ENCODE measurements at regions not wholly inside any gene's neighbourhood (a gene's known extent, or its start where the extent isn't known, plus 50 kb on each side); places are given as distances from the start of the nearest gene placed in this dataset.
"Not testable (repeated sequence)": the region's sequence is repeated elsewhere in the genome, so short reads cannot be mapped to it uniquely, and the experiment has no call there.

DNA sequence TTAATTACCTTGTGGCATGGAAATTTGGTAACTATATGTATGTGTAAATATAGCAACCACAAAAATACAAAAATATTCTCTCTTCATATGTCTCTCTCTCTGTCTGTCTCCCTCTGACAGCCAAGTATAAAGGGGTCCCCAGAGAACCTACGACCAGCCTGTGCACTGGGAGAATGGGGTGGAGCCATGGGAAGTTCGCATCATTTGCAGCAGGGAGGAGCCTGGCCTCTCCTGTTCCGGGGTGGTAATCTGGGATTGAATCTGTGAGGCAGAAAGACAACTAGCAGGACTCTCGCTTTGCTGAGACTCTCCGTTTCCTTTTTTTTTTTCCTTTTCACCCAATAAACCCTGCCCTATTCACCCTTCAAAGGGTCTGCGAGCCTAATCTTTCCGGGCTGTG lies 1109.1 kb downstream of the HACE1 start:
- DNase-seq (ENCODE audit: low spot score): no peak

DNA sequence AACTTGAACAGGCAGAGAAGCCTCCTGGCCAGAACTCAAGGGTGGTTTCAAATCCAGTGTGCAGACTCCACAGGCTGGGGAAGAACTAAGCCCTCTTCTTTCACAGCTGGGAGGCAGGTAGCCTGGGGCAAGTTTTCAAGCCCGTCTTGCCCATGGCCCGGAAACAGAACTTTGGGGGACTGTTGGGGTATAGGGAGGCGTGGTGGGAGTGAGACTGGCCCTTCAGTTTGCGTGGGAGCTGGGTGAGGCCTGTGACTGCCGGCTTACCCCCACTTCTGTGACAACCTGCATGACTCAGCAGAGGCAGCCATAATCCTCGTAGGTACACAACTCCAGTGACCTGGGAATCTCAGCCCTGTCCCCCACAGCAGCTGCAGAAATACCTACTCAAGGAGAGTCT lies 1125.7 kb downstream of the HACE1 start:
- no peak for DNase-seq (ENCODE audit: low spot score)

DNA sequence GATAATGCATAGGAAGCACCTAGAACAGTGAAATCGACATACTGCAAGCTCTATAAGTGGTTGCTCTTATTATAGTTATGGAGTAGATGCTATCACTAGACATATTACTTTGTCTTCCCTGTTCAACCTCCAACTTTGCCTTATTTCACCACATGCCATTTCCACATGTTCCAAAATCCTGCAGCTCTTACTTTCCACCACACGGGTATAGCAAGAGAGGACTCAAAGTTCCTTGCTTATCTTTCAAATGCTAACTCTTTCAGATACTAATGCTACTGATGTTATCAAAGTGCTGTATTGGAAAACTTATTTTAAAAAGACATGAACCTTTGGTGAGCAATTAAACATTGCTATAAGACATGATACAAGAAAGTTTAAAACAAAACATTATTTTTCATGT lies 1130.1 kb downstream of the HACE1 start:
- DNase-seq (ENCODE audit: low spot score): no peak

DNA sequence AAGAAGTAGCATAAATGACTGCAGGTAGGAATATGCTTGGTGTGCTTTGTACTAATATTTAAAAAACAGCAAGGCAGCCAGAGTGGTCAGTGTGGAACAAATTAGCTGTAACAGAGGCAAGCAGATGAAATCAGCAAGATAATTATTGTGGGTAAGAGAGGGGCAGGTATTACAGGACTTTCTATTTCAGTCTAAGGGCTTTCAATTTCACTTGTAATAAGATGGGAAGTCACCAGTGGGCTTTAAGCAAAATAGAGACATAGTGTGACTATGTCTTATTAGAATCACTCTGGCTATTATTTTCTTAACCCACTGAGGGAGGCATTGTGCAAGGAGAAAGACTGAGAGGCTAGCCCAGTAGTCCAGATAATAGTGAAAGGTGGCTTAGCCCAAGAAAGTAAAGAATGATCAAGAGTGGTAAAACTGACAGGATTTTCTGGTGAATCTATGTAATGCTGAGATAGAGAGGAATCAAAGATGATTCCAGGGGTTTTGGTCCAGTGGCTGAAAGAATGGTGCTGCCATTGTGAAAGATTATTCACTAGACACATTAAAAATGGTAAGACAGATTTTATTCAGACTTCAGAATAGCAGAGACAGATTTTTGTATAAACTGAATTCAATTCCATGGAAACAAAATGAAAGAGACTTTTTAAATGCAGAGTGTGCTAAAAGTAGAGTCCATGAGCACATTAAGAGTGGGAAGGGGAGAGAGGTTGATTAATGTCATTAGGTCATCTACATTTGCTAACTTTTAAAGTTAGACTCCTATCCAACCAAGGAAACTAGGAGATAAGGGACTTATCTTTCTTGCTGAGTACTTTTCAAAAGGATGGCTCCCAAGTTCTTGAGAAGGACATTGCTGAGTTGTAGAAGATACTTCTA lies 1136.0 kb downstream of the HACE1 start:
- DNase-seq (ENCODE audit: low spot score): no peak

DNA sequence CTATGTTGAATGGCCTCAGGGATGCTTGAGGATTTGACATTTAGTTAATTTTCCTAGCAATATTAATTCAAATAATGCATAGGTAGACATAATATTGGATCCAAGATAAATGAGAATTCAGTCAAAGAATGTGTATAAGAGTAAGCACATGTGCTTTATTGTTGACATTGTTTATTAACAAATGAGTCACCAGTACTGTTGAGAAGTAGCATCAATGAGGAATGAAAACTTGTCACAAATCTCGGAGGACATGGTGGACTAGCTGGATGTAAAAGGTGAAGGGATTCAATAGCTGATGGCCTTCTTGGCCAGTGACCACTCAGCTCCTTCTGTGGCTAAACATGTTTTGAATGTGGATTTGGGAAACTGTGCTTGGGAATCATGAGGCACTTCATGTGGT lies 1137.0 kb downstream of the HACE1 start:
- DNase-seq (ENCODE audit: low spot score): no peak

DNA sequence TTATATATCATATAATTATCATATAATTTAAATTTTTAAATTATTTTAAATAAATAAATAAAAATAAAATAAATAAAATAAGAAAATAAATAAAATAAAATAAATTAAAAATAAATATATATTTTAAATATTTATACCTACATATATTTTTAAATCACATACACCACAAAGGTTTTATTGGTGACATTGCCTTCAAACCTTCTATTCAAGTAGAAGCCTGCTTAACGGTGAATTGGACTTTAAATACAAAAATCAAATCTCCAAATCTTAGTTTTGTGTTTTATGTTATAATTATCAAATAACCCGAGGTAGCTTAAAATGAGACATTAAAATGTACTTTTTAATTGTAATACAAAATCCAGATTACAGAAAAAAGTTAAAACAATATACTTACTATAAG lies 1137.8 kb downstream of the HACE1 start:
- no peak for DNase-seq (ENCODE audit: low spot score)

DNA sequence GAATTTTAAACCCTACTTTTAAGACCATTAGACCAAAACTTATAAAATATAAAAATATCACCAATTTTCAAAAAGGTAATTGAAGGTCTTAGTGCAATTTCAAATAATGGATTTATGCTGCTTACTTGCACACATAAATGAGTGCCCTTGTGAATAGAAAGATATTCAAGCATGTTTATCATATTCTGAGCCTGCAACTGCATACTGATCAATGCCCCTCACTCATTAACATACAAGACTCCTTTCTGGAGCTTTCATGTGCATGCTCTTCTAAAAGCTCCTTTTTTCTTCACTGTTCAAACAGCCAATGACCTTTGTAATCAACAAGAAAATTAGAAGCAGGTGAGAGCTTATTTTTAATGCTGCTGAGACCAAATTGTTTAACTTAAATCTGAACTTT lies 1139.3 kb downstream of the HACE1 start:
- no peak for DNase-seq (ENCODE audit: low spot score)

DNA sequence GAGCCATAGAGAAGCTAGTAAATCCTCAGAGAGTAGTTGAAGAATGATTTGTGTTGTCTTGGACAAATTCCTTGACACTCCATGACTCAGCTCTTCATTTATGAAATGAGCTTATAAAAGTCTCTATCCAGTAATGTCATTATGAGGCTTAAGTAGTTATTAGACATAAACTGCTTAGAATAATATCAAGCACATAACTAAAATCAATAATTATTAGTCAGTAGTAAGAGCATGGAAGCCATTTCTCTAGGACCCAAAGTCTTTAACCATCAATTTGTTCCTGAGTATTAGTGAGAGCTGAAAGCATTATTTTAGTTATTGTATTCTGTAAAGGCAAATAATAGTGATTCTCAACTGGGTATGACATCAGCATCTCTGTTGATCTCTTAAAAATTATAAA lies 1140.2 kb downstream of the HACE1 start:
- DNase-seq (ENCODE audit: low spot score): no peak

DNA sequence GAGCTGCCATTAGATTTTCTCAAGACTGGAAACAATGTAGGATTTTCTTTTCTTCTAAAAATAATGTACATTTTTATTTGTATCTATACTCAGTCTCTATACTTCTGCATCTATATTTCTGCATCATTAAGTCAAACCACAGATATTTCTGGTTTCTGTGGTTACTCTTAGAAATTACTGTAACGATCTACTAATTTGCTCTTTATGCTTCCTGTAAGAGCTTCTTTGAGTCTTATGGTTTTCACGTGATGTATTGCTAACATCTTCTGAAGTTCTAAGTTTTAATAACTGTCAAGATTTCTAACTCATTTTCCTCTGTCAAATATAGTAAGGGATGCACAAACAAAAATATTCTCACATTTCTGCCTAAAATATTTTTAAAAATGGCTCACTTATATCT lies 1144.5 kb downstream of the HACE1 start:
- DNase-seq (ENCODE audit: low spot score): no peak

DNA sequence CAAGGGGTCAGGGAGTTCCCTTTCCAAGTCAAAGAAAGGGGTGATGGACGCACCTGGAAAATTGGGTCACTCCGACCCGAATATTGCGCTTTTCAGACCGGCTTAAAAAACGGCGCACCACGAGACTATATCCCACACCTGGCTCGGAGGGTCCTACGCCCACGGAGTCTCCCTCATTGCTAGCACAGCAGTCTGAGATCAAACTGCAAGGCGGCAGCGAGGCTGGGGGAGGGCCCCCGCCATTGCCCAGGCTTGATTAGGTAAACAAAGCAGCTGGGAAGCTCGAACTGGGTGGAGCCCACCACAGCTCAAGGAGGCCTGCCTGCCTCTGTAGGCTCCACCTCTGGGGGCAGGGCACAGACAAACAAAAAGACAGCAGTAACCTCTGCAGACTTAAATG lies 1150.5 kb downstream of the HACE1 start:
- not testable (repeated sequence) for DNase-seq (ENCODE audit: low spot score)

DNA sequence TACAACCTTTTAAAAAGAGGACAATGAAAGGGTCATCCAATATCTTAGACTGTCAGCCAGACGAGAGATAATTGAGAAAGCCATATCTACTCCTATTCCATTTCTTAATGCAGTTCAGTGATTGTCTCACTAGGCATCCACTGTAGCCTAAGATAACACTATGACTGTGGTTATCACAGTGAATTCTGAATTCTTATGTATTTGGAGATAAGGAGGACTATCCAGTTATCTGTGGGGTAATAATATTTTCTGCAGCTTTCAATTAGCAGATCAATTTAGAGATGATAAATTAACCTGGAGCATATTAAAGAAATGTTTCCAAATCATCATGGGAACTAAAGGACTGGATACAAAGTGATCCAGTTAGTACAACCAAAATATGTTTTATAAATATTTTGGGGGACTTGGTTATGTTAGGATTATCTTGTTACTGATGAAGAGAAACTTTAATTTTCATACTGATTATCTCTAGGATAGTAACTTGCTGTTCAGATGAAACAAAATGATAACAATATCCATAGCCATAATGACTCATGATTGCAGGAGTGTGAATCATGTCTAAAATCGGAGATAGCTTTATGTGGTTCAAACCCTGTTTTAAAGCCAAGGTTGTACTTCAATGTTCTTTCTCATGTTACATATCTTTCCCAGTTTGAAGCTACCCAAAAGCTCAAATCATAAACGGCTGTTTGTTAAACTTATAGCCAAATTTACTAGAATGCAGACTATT lies 1152.0 kb downstream of the HACE1 start:
- DNase-seq (ENCODE audit: low spot score): no peak

DNA sequence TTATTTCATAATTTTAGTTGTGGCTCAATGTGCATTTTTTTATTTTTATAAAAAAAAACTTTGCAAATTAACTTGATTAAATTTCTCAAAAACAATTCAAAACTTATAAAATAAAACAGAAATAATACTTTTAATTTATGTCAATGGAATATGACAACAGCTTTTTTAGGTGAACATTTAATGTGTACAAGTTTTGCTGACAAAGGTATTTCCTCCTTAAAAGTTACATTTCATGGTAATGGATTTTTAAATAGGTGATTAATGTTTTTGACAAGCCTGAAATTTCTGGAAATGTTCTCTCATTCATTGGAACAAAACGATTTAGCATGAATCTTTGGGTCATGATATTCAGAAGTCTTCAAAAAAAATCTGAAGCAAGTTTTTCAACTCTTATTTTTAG lies 1160.0 kb downstream of the HACE1 start:
- DNase-seq (ENCODE audit: low spot score): no peak

DNA sequence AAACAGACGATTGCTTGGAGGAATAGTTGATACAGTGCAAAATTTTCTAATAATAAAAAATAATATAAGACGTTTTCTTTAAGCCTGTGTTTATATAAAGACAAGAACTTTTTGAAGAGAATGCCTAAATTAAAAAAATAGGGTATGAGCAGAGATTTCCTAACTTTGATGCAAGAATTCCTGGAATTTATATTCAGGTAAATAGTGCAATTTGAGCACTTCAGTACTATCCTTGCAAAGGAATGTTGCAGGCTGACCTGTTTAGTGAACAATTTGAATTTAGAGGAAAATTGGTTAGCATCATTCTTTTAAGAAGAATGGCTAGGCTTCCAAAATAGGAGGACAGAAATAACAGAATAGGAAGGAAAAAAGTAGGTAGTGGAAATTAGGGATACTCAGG lies 1172.3 kb downstream of the HACE1 start:
- no peak for DNase-seq (ENCODE audit: low spot score)

DNA sequence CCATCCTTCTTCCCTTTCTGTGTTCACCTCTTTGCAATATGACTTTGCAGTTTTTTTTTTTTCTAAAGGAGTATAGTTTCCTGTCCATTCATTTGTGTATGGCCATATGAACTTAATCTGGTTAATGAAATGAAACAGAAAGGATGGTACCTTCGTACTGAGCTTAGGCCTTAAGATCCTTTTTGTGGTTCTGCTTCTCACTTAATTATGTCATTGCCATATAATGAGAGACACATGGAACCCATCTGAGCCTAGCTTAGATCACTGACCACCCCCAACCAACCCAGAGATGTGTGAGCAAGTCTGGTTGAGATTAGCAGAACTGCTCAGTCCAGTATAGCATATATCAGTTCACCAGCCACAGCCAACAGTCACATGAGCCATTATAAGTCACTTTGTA lies 1179.6 kb downstream of the HACE1 start:
- DNase-seq (ENCODE audit: low spot score): no peak

DNA sequence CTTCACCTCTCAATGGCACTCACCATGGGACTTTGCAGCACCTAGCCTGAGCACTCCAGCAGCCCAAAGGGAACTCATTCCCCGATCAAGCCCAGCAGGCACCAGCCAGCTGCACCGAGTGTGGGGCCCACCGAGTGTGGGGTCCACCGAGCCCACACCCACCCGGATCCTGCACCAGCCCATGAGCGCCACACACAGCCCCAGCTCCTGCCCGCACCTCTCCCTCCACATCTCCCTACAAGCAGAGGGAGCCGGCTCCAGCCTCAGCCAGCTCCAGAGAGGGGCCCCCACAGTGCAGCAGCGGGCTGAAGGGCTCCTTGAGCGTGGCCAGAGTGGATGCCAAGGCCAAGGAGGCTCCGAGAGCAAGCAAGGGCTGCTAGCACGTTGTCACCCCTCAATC lies 1182.4 kb downstream of the HACE1 start:
- no peak for DNase-seq (ENCODE audit: low spot score)

DNA sequence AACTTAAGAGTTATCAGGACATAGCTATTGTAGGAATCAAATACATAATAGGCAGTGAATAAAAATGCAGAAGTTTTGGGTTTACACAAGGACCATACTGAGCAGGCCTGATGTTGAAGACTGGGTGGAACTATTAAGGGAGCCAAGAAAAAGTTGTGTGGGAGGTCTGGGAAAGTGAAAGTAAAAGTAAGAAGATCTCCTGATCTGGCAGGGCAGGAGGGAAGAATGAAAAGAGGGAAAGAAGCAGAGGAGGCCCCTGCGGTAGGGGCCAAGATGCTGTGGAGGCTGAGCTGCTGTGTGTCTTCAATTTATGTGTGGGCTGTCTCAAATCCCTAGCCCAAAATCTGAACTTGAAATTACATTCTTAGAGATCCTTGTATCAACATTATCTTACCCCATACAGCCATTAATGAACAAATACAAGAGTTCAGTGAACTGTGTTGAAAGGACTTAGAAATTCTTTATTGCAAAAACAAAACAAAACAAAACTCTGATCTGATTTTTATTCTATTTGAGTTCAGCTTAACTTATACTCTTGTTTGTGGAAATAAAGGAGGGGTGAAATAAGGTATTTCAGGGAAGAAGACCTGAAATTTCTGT lies 1183.8 kb downstream of the HACE1 start:
- DNase-seq (ENCODE audit: low spot score): no peak

DNA sequence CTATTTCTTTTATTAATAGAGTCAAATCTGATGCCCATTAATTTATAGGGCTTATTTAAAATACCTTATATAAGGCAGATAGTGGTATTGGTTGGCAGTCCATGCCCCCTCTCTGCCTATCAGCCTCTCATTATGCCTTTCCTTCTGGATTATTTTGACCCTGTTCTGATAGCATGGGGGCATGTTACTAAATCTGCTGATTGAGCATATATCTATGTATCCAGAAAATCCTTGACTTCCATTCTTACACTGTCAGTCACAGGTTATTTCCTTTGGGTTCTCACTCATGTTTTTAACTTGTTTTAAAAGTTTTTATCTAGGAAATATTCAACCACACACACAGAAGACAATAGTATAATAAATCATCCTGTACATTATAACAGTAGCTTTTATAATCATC lies 1184.9 kb downstream of the HACE1 start:
- DNase-seq (ENCODE audit: low spot score): no peak

DNA sequence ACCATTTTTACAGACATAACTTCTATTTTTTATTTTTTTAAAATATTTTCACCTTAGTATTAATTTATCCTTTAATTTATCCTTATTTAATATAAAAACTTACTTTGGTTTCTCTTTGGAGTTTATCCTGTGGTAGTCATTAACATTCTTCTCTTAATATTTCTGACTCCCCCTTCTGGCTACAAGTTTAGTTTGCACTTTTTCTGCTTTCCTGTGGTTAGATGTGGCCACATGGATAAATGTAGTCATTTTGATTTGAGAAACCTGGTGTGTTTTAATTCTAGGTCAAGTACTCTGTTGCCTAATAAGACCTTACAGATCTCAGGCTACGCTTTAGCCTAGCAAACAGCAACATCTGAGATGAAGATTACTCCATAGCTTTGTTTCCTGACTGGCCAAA lies 1187.5 kb downstream of the HACE1 start:
- no peak for DNase-seq (ENCODE audit: low spot score)

DNA sequence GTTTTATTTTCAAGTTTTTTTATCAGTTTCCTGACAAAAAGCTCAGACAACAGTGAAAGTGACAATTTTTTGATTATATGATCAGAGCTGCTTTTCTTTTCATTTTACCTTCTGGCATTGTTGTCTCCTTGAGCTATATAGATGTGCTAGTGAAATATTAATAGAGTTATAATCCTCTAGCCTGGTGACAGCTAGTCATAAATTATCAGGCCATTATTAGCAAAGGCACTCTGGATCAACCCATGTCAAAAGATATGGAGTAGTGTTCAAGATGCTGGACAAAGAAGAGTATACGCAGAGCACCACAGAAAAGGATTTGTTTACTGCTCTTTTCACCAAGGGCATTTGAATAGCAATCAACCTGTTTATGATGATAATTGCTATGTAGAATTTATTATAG lies 1230.1 kb downstream of the HACE1 start:
- DNase-seq (ENCODE audit: low spot score): no peak

DNA sequence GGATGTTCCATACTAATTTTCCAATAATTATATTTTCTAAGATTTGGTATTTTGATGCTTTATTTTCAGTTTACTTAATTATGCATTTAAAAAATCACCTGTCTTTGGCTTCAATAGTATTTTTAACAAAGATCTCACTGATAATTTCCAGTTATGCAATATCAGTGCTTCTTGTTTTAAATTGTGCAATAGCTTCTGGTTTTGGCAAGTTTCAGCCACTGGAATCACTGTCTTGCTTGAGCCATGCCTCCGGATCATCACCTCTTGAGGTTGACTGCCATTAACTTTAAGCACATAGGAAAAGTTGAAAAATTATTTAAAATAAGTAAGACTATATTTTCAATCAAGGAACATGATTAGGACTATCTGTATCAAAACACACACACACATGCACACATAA lies 1242.1 kb downstream of the HACE1 start:
- DNase-seq (ENCODE audit: low spot score): no peak

DNA sequence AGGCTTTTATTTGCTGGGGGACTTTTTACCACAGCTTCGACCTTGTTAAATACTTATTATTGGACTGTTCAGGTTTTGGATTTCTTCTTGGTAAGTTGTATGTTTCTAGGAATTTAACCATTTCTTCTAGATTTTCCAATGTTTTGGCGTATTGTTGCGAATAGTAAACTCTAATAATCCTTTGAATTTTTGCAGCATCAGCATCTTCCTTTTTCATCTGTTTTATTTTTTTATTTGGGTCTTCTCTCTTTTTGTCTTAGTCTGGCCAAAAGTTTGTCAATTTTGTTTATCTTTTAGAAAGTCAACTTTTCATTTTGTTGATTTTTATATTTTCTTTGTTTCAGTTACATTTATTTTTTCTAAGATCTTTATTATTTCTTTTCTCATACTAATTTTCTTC lies 1272.0 kb downstream of the HACE1 start:
- DNase-seq (ENCODE audit: low spot score): no peak

DNA sequence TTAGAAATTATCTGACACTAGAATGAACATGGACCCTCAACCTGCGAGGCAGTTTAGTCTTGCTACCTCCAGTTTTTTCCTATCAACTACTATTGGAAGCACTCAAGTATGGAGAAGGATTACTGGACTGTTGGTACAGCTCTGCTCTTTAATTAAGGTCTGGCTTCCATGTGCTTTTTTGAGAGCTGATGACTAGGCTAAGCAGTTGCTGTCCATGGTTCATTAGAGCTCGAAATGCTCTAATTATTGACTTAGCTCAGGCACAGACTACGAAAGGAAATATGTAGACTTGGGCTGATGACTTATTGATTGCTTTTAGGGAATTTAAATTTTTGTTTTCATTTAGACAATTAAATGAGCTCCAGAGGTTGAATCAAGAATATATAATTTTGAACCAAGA lies 1281.6 kb downstream of the HACE1 start:
- DNase-seq (ENCODE audit: low spot score): no peak

DNA sequence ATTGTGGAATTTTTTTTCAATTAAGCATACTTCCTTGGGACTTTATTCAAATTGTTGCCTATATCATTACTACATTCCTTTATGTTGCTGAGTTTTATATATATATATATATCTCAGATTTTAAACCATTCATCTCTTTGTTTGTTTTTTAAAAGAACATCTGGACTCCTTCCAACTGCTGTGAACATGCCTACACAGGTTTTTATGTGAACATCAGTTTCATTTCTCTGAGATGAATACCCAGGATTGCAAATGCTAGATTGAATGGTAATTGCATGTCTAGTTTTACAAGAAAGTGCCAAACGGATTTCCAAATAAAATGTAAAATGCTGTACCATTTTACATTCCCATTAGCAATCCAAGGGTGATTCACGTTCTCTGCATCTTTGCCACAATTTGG lies 1289.3 kb downstream of the HACE1 start:
- no peak for DNase-seq (ENCODE audit: low spot score)

Measured in CD4-positive, alpha-beta T cell treated with Interleukin-6 at 100 ng/mL for 8 hours (primary cell).